Stimulated activated CD8-positive, alpha-beta memory T cell treated with anti-CD3 and anti-CD28 coated beads, Interleukin-7, amount 100 ng/mL, for 48 hours (primary cell): ENCODE measurements at regions not wholly inside any gene's neighbourhood (a gene's known extent, or its start where the extent isn't known, plus 50 kb on each side); places are given as distances from the start of the nearest gene placed in this dataset.

Experiments
- DNase-seq, 2 donors: peaks; one replicate each; pipeline ENCODE4 v3.0.0-alpha.2; 2020; ENCODE audit warnings: low read depth in 1 of 2; ENCODE audit errors: extremely low read depth in 1 of 2

- no peak for DNase-seq
These were observed 106.3 kb upstream of the CRHR1 start for GRCh38 chr17:45677770-45678169.

GRCh38 chr17:45679426-45679825, 104.7 kb upstream of the CRHR1 start:
- DNase-seq: no peak

- DNase-seq: no peak
These were observed 103.8 kb upstream of the CRHR1 start for GRCh38 chr17:45680360-45680759.

GRCh38 chr17:45681706-45682105, 102.4 kb upstream of the CRHR1 start:
- DNase-seq: no peak

- DNase-seq: no peak
These were observed 97.9 kb upstream of the CRHR1 start for GRCh38 chr17:45686250-45686649.

GRCh38 chr17:45687594-45687993, 96.5 kb upstream of the CRHR1 start:
- no peak for DNase-seq

- no peak for DNase-seq
These were observed 95.8 kb upstream of the CRHR1 start for GRCh38 chr17:45688353-45688752.

- DNase-seq: no peak
These were observed 95.3 kb upstream of the CRHR1 start for GRCh38 chr17:45688820-45689219.

- no peak for DNase-seq
These were observed 94.7 kb upstream of the CRHR1 start for GRCh38 chr17:45689451-45689850.

- DNase-seq: no peak
These were observed 93.4 kb upstream of the CRHR1 start for GRCh38 chr17:45690625-45691275.

- no peak for DNase-seq
These were observed 91.5 kb upstream of the CRHR1 start for GRCh38 chr17:45692661-45693060.

GRCh38 chr17:45693792-45694191, 90.3 kb upstream of the CRHR1 start:
- no peak for DNase-seq

GRCh38 chr17:45696442-45696841, 87.7 kb upstream of the CRHR1 start:
- no peak for DNase-seq

GRCh38 chr17:45697076-45697475, 87.0 kb upstream of the CRHR1 start:
- DNase-seq: no peak

- no peak for DNase-seq
These were observed 83.7 kb upstream of the CRHR1 start for GRCh38 chr17:45700171-45701090.

- DNase-seq: no peak
These were observed 81.4 kb upstream of the CRHR1 start for GRCh38 chr17:45702666-45703266.

GRCh38 chr17:45703348-45703747, 80.8 kb upstream of the CRHR1 start:
- DNase-seq: no peak

- no peak for DNase-seq
These were observed 80.3 kb upstream of the CRHR1 start for GRCh38 chr17:45703806-45704205.

- no peak for DNase-seq
These were observed 79.9 kb upstream of the CRHR1 start for GRCh38 chr17:45704251-45704650.

GRCh38 chr17:45705123-45706009, 78.8 kb upstream of the CRHR1 start:
- no peak for DNase-seq

GRCh38 chr17:45706033-45706432, 78.1 kb upstream of the CRHR1 start:
- DNase-seq: no peak
